HepG2 (cell line): ENCODE measurements at regions not wholly inside any gene's neighbourhood (a gene's known extent, or its start where the extent isn't known, plus 50 kb on each side); places are given as distances from the start of the nearest gene placed in this dataset.
A peak's percentile ranks its signal among the peaks of the same experiment; 100 is the strongest.

Experiments used
- ATAC-seq: fragments of 200-7000 bp; cut with Tn5 transposase; 3 replicates; pipeline ENCODE4 v1.9.1; 2020; ENCODE audit warnings: mild to moderate bottlenecking, moderate library complexity
- BruUV-seq: library from RNA; stranded (reverse); fragments of 400-500 nt; replicated peaks from 2 replicates; lab custom pipeline; 2021; lab: Mats Ljungman, UMichigan
- CTCF ChIA-PET: fragments of 300-600 bp; formaldehyde crosslinking; extraction: SDS; loops from one replicate; lab custom pipeline; 2021; ENCODE audit warnings: low total read pairs, inconsistent platforms, low intra/inter-chr PET ratio; lab: Yijun Ruan, JAX
- POLR2A ChIA-PET: fragments of 350-600 bp; sonication (Branson Sonifier 250); formaldehyde crosslinking; loops from one replicate; lab custom pipeline; 2020; ENCODE audit warnings: antibody characterized with exemption, inconsistent platforms; lab: Yijun Ruan, JAX
- DNase-seq: peaks from one replicate; pipeline ENCODE4 v3.0.0-alpha.2; 2015; ENCODE audit warnings: low spot score
- FAIRE-seq: peaks from 3 replicates; lab custom pipeline; 2011; peaks lifted over from hg19 to GRCh38; lab: Jason Lieb, UNC
- H2AFZ ChIP-seq: one replicate; pipeline ENCODE4 v1.6.1; 2011; ENCODE audit warnings: low read length, inconsistent platforms
- H3K27ac ChIP-seq: fragments of 300-600 bp; 3 replicates; pipeline ENCODE4 v1.8.0; 2011; ENCODE audit warnings: mixed run types, mild to moderate bottlenecking, mixed read lengths, low read length, inconsistent platforms; ENCODE audit not compliant: insufficient read depth; ENCODE audit errors: extremely low read length
- H3K27me3 ChIP-seq, 2 experiments: fragments of 200-600 bp in 1 of 2; 2 replicates in 1 of 2; 3 replicates in 1 of 2; pipeline versions ENCODE4 v1.6.0 to v1.8.0; 2011; ENCODE audit warnings: low read length in 2 of 2, mild to moderate bottlenecking in 2 of 2, moderate library complexity in 2 of 2, inconsistent platforms in 1 of 2; ENCODE audit not compliant: insufficient read depth in 2 of 2, control insufficient read depth in 1 of 2
- H3K36me3 ChIP-seq, 2 experiments: fragments of 200-600 bp in 1 of 2; replicated peaks in 1 of 2; 2 replicates in 1 of 2; 3 replicates in 1 of 2; pipeline versions ENCODE4 v1.5.1 to v1.8.0; 2011; ENCODE audit warnings: low read length in 2 of 2, inconsistent platforms in 1 of 2; ENCODE audit not compliant: insufficient read depth in 2 of 2, control insufficient read depth in 1 of 2
- H3K4me1 ChIP-seq: 2 replicates; pipeline ENCODE4 v1.5.1; 2012; ENCODE audit warnings: low read length, inconsistent platforms; ENCODE audit not compliant: insufficient read depth
- H3K4me2 ChIP-seq: 2 replicates; pipeline ENCODE4 v1.6.0; 2011; ENCODE audit warnings: low read depth, low read length, inconsistent platforms
- H3K4me3 ChIP-seq, 3 experiments: fragments of 200-600 bp in 1 of 3; sonication (generic), shearing (Covaris generic) in 1 of 3; replicated peaks in 1 of 3; 2 replicates each; pipeline ENCODE4 v1.5.1; 2011 to 2016; ENCODE audit warnings: low read length in 3 of 3, inconsistent platforms in 2 of 3, low read depth in 2 of 3, mild to moderate bottlenecking in 2 of 3, control low read depth in 1 of 3, mixed read lengths in 1 of 3; ENCODE audit not compliant: insufficient read depth in 1 of 3
- H3K79me2 ChIP-seq: one replicate; pipeline ENCODE4 v1.6.1; 2011; ENCODE audit warnings: low read length, inconsistent platforms; ENCODE audit not compliant: insufficient read depth
- H3K9ac ChIP-seq: 2 replicates; pipeline ENCODE4 v1.6.0; 2011; ENCODE audit warnings: mild to moderate bottlenecking, low read depth, low read length, inconsistent platforms; ENCODE audit not compliant: insufficient read depth
- H3K9me3 ChIP-seq: 2 replicates; pipeline ENCODE4 v1.5.1; 2012; ENCODE audit warnings: mild to moderate bottlenecking, low read length
- H4K20me1 ChIP-seq: 2 replicates; pipeline ENCODE4 v1.6.0; 2011; ENCODE audit warnings: inconsistent platforms, mild to moderate bottlenecking, low read length, moderate library complexity; ENCODE audit not compliant: insufficient read depth
- ARNTL ChIP-seq: sonication (generic); formaldehyde crosslinking; IDR thresholded peaks from 2 replicates; pipeline ENCODE4 v1.4.0; 2020; ENCODE audit warnings: mild to moderate bottlenecking, missing genetic modification reagents
- CREB1 ChIP-seq, 2 experiments: fragments of 450-650 bp in 1 of 2; IDR thresholded peaks; 2 replicates each; pipeline ENCODE4 v1.6.1; 2016 to 2017; ENCODE audit warnings: control low read depth in 1 of 2, mild to moderate bottlenecking in 1 of 2, missing compliant biosample characterization in 1 of 2, missing genetic modification characterization in 1 of 2
- DMAP1 ChIP-seq: IDR thresholded peaks from 2 replicates; pipeline ENCODE4 v1.6.1; 2016
- FOSL2 ChIP-seq: sonication (generic); formaldehyde crosslinking; IDR thresholded peaks from 2 replicates; pipeline ENCODE4 v1.4.0; 2020; ENCODE audit warnings: missing genetic modification reagents
- FOXK1 ChIP-seq: sonication (generic); formaldehyde crosslinking; IDR thresholded peaks from 2 replicates; pipeline ENCODE4 v1.4.0; 2020; ENCODE audit warnings: low read depth, missing genetic modification reagents, borderline replicate concordance
- FOXK2 ChIP-seq: fragments of 450-650 bp; IDR thresholded peaks from 2 replicates; pipeline ENCODE4 v1.6.1; 2016
- KDM6A ChIP-seq: IDR thresholded peaks from 2 replicates; pipeline ENCODE4 v1.6.1; 2016; ENCODE audit warnings: low read depth
- KLF6 ChIP-seq: IDR thresholded peaks from 2 replicates; pipeline ENCODE4 v1.8.0; 2016; ENCODE audit warnings: missing biosample characterization, missing genetic modification reagents
- MYNN ChIP-seq: sonication (generic); formaldehyde crosslinking; IDR thresholded peaks from 2 replicates; pipeline ENCODE4 v1.4.0; 2020; ENCODE audit warnings: mild to moderate bottlenecking, low read depth, missing genetic modification reagents
- RAD21 ChIP-seq: fragments of 450-650 bp; formaldehyde crosslinking; IDR thresholded peaks from 2 replicates; pipeline ENCODE4 v1.5.0; 2020; ENCODE audit warnings: mild to moderate bottlenecking
- SRY ChIP-seq: sonication (generic); formaldehyde crosslinking; IDR thresholded peaks from 2 replicates; pipeline ENCODE4 v1.8.0; 2022; ENCODE audit warnings: mild to moderate bottlenecking, missing genetic modification reagents
- ZFP1 ChIP-seq: IDR thresholded peaks from 2 replicates; pipeline ENCODE4 v1.6.1; 2016
- ZNF552 ChIP-seq: sonication (generic); formaldehyde crosslinking; IDR thresholded peaks from 2 replicates; pipeline ENCODE4 v1.9.0; 2022; ENCODE audit warnings: missing genetic modification reagents, mild to moderate bottlenecking, borderline replicate concordance
- ZNF674 ChIP-seq: sonication (generic); formaldehyde crosslinking; IDR thresholded peaks from 2 replicates; pipeline ENCODE4 v1.5.0; 2020; ENCODE audit warnings: low read depth, mild to moderate bottlenecking, missing genetic modification reagents
- WGBS: methylation state at CpG from one replicate; pipeline ENCODE4 v1.1.6; 2017; ENCODE audit warnings: low lambda C conversion rate; 5-methylcytosine and 5-hydroxymethylcytosine counted together
- in situ Hi-C: cut with HindIII; loops from 2 replicates; pipeline ENCODE4 v1.10.0; 2017; ENCODE audit warnings: low pct_unique_long_range_greater_than_20kb; ENCODE audit not compliant: extremely low pct_ligation_motif_present
- intact Hi-C: fragments of 100-400 bp; cut with micrococcal nuclease; formaldehyde crosslinking; loops from one replicate; pipeline ENCODE4 v1.10.0; 2022; ENCODE audit not compliant: unreplicated experiment
- TF ChIP-seq, protein P1 (sequence below): sonication (generic); formaldehyde crosslinking; IDR thresholded peaks from 2 replicates; pipeline ENCODE4 v1.8.1; 2023; ENCODE audit warnings: mild to moderate bottlenecking, missing genetic modification reagents, borderline replicate concordance
- TF ChIP-seq, protein P2 (sequence below): sonication (generic); formaldehyde crosslinking; IDR thresholded peaks from 2 replicates; pipeline ENCODE4 v1.5.1; 2020; ENCODE audit warnings: mild to moderate bottlenecking, moderate library complexity, missing genetic modification reagents
- TF ChIP-seq, protein P3 (sequence below): sonication (generic); formaldehyde crosslinking; IDR thresholded peaks from 2 replicates; pipeline ENCODE4 v1.5.1; 2020; ENCODE audit warnings: missing genetic modification reagents, mild to moderate bottlenecking, borderline replicate concordance

DNA sequence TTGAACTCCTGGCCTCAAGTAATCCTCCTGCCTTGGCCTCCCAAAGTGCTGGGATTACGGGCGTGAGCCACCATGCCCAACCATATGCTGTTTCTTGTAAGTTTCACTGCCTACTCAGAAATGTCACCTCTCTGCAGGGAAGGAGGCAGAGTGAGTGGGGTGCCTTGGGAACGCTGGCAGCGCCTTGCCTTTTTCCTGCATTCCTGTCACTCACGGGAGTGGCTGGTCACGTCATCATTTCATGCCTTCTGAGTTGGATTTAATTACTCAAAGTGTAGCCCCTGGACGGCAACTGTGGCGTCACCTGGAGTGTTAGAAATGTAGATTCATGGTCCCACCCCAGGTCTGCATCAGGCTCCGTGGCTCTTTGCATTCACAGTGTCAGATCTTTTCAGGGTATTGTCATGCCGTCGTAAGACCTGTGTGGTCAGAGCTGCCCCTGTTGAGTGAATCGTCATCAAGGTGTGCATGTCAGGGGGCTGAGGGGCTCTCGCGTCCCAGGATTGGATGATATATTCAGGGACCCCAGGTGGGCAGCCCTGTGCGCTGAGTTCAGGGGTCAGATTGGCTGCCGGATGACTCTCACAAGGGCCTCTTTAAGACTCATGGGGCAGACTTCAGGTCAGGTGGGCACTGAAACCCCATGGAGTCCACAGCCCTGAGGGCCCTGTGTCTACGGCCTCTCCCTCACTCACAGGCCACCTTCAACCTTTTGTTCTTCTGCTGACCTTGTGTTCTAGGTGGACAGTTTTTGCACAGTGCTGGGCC lies 65.9 kb upstream of the KLHL25 start:
- in situ Hi-C loops = loop anchor here (10.0 to 25.0 kb wide), 4 partner anchors 314 to 1052 kb away; no protein-coding TSS in a partner anchor
- ChIA-PET POLR2A (no interaction called here), CTCF (no interaction called here)
- intact Hi-C loops = no loop called here
- no peak for FAIRE-seq
- Histone ChIP-seq H3K4me2 (no peak overlapping the region), H3K36me3 (no peaks in the 10 kb centered on the region), H3K9ac (no peak overlapping the region), H4K20me1 (no peaks in the 10 kb centered on the region), H3K27me3 (peaks cover 0 to 1% of the 10 kb centered on the region in 2 experiments; a peak in 1 of 5 replicates), H3K27ac (no peak overlapping the region), H3K79me2 (no peaks in the 10 kb centered on the region), H2AFZ (no peak overlapping the region), H3K4me1 (no peaks in the 10 kb centered on the region), H3K4me3 (no peak overlapping the region), H3K9me3 (no peaks in the 10 kb centered on the region)
- 27% methylated on average over 8 of the region's 17 CpGs for WGBS
- TF ChIP-seq SRY (CRISPR knock-in tag) (no peak), CREB1 (IDR thresholded peaks at IDR 0.05) (peak; percentile 77), CREB1 (CRISPR knock-in tag; IDR thresholded peaks at IDR 0.05) (no peak), KLF6 (CRISPR knock-in tag) (no peak), DMAP1 (no peak)
- no TSS peak for BruUV-seq
- no peak for DNase-seq
- no peak for ATAC-seq

DNA sequence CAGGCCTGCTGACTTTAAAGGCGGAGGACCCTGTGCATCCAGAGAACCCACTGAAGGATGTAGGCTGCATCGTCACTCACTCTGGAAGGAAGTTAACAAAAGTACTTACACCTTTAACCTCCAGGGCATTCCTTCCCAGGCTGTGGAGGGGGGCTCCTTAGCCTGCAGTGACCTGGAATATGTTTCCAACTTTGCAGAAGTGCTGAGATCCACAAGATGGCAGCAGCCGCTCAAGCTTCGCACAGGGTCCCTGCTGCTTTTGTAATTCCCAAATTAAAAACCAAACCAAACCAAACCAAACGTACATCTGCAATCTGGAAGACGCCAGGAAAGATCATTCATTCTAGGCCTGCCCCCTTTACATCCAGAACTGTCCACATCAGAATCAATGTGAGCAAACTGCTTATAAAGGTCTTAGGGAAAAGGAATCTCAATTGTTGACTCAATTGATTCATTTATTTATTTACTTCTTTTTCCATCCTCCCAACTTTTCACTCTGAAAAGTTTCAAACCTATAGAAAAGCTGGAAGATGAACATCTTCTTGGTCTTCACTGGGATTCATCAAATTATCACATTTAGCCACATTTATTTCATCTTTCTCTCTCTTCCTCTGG lies 70.5 kb upstream of the KLHL25 start:
- WGBS = 8% methylated on average over 6 of the region's 6 CpGs
- intact Hi-C loops = loop anchor here (2.0 kb wide), 1 partner anchor 878 kb away; no protein-coding TSS in a partner anchor
- H3K79me2 ChIP-seq = no peaks in the 10 kb centered on the region
- no peak overlapping the region for H3K9ac ChIP-seq
- H3K4me3 ChIP-seq = no peak overlapping the region
- no peaks in the 10 kb centered on the region for H3K4me1 ChIP-seq
- H2AFZ ChIP-seq = no peak overlapping the region
- CTCF ChIA-PET = no interaction called here
- in situ Hi-C loops = loop anchor here (10.0 to 25.0 kb wide), 4 partner anchors 310 to 1047 kb away; no protein-coding TSS in a partner anchor
- H3K36me3 ChIP-seq = no peaks in the 10 kb centered on the region
- peak; percentile 11 for DNase-seq
- POLR2A ChIA-PET = no interaction called here
- H3K9me3 ChIP-seq = no peaks in the 10 kb centered on the region
- no peaks in the 10 kb centered on the region; a peak in 2 of 5 replicates for H3K27me3 ChIP-seq
- ATAC-seq = peak; percentile 90
- no peaks in the 10 kb centered on the region; the same call in 1 of the 2 replicates for H4K20me1 ChIP-seq
- H3K4me2 ChIP-seq = no peak overlapping the region
- no TSS peak for BruUV-seq
- no peak overlapping the region for H3K27ac ChIP-seq
- FAIRE-seq = peak; percentile 64
- TF ChIP-seq FOSL2 (CRISPR knock-in tag) (no peak), KDM6A (no peak), ZNF552 (no peak), FOXK1 (CRISPR knock-in tag) (no peak), ZNF674 (no peak), FOXK2 (no peak), RAD21 (CRISPR knock-in tag) (peak; percentile 62), ZFP1 (CRISPR knock-in tag) (no peak), MYNN (CRISPR knock-in tag) (no peak), ARNTL (no peak)
- TF ChIP-seq, protein P1, sequence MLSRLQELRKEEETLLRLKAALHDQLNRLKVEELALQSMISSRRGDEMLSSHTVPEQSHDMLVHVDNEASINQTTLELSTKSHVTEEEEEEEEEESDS (CRISPR knock-in tag) = no peak
- TF ChIP-seq, protein P2, sequence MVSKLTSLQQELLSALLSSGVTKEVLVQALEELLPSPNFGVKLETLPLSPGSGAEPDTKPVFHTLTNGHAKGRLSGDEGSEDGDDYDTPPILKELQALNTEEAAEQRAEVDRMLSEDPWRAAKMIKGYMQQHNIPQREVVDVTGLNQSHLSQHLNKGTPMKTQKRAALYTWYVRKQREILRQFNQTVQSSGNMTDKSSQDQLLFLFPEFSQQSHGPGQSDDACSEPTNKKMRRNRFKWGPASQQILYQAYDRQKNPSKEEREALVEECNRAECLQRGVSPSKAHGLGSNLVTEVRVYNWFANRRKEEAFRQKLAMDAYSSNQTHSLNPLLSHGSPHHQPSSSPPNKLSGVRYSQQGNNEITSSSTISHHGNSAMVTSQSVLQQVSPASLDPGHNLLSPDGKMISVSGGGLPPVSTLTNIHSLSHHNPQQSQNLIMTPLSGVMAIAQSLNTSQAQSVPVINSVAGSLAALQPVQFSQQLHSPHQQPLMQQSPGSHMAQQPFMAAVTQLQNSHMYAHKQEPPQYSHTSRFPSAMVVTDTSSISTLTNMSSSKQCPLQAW = no peak
- TF ChIP-seq, protein P3, sequence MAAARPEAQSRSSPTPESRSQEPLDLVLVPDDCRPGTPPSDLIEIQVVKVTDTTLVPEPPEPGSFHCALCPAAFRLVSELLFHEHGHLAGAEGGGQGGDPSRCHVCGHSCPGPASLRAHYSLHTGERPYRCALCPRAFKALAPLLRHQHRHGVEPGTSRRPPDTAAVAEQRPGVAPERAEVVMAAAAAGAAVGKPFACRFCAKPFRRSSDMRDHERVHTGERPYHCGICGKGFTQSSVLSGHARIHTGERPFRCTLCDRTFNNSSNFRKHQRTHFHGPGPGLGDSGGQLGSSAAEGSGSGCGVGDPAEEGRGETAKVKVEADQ = no peak
